IPS-NIHi7 (cell line): ENCODE measurements at regions not wholly inside any gene's neighbourhood (a gene's known extent, or its start where the extent isn't known, plus 50 kb on each side); places are given as distances from the start of the nearest gene placed in this dataset.
"Not testable (repeated sequence)": the region's sequence is repeated elsewhere in the genome, so short reads cannot be mapped to it uniquely, and the experiment has no call there.

Experiments used
- DNase-seq: peaks from one replicate; pipeline ENCODE4 v3.0.0; 2012; ENCODE audit warnings: mixed read lengths; ENCODE audit errors: extremely low spot score

GRCh38 chr2:120625865-120626560 is 109.7 kb upstream of the GLI2 start:
- DNase-seq, result no peak

- no peak for DNase-seq
Observed at GRCh38 chr2:120626566-120626965, 109.1 kb upstream of the GLI2 start.

GRCh38 chr2:120628248-120628647 is 107.4 kb upstream of the GLI2 start:
- no peak for DNase-seq

GRCh38 chr2:120629241-120629895 is 106.3 kb upstream of the GLI2 start:
- DNase-seq, result no peak

GRCh38 chr2:120630031-120630701 is 105.5 kb upstream of the GLI2 start:
- DNase-seq, result no peak

GRCh38 chr2:120631236-120631635 is 104.4 kb upstream of the GLI2 start:
- DNase-seq, result no peak

GRCh38 chr2:120631724-120632123 is 103.9 kb upstream of the GLI2 start:
- no peak for DNase-seq

- no peak for DNase-seq
Observed at GRCh38 chr2:120632796-120633646, 102.6 kb upstream of the GLI2 start.

- DNase-seq, result no peak
Observed at GRCh38 chr2:120634533-120634932, 101.1 kb upstream of the GLI2 start.

- DNase-seq, result no peak
Observed at GRCh38 chr2:120635146-120635545, 100.5 kb upstream of the GLI2 start.

GRCh38 chr2:120637847-120638246 is 97.8 kb upstream of the GLI2 start:
- no peak for DNase-seq

- DNase-seq, result no peak
Observed at GRCh38 chr2:120638450-120638849, 97.2 kb upstream of the GLI2 start.

- DNase-seq, result no peak
Observed at GRCh38 chr2:120641366-120641771, 94.3 kb upstream of the GLI2 start.

GRCh38 chr2:120642646-120643045 is 93.0 kb upstream of the GLI2 start:
- DNase-seq, result no peak

GRCh38 chr2:120646994-120647393 is 88.7 kb upstream of the GLI2 start:
- DNase-seq, result no peak

- DNase-seq, result no peak
Observed at GRCh38 chr2:120647487-120647886, 88.2 kb upstream of the GLI2 start.

- DNase-seq, result not testable (repeated sequence)
Observed at GRCh38 chr2:120649381-120649780, 86.3 kb upstream of the GLI2 start.

GRCh38 chr2:120650022-120650644 is 85.5 kb upstream of the GLI2 start:
- no peak for DNase-seq

- no peak for DNase-seq
Observed at GRCh38 chr2:120651818-120652217, 83.8 kb upstream of the GLI2 start.

- DNase-seq, result no peak
Observed at GRCh38 chr2:120653046-120653445, 82.6 kb upstream of the GLI2 start.

GRCh38 chr2:120653871-120654270 is 81.8 kb upstream of the GLI2 start:
- no peak for DNase-seq
